HEK293T (cell line): ENCODE measurements at regions not wholly inside any gene's neighbourhood (a gene's known extent, or its start where the extent isn't known, plus 50 kb on each side); places are given as distances from the start of the nearest gene placed in this dataset.

Source experiments
- BHLHE40 ChIP-seq: fragments of 450-650 bp; IDR thresholded peaks from 2 replicates; pipeline ENCODE4 v1.6.1; 2016; ENCODE audit warnings: mild to moderate bottlenecking, moderate library complexity, borderline replicate concordance
- ELF4 ChIP-seq: fragments of 450-650 bp; IDR thresholded peaks from 2 replicates; pipeline ENCODE4 v1.6.1; 2017; ENCODE audit warnings: antibody characterized with exemption
- NFRKB ChIP-seq: fragments of 450-650 bp; IDR thresholded peaks from 2 replicates; pipeline ENCODE4 v1.6.1; 2016; ENCODE audit warnings: mild to moderate bottlenecking, moderate library complexity
- PKNOX1 ChIP-seq: fragments of 450-650 bp; IDR thresholded peaks from 2 replicates; pipeline ENCODE4 v1.6.1; 2016
- SP1 ChIP-seq: fragments of 450-650 bp; IDR thresholded peaks from 2 replicates; pipeline ENCODE4 v1.6.1; 2017
- TARDBP ChIP-seq: fragments of 450-650 bp; IDR thresholded peaks from 2 replicates; pipeline ENCODE4 v1.6.1; 2016
- ZNF384 ChIP-seq: fragments of 450-650 bp; IDR thresholded peaks from 2 replicates; pipeline ENCODE4 v1.6.1; 2016

GRCh38 chr14:35222872-35223466, 69.2 kb upstream of the PSMA6 start:
- TF ChIP-seq BHLHE40: no peak
- no peak for TF ChIP-seq TARDBP
- no peak for TF ChIP-seq NFRKB
- TF ChIP-seq SP1: no peak
- TF ChIP-seq ELF4: no peak
- no peak for TF ChIP-seq PKNOX1
- TF ChIP-seq ZNF384: no peak
